HCT116 (cell line): ENCODE measurements at regions not wholly inside any gene's neighbourhood (a gene's known extent, or its start where the extent isn't known, plus 50 kb on each side); places are given as distances from the start of the nearest gene placed in this dataset.

Experiments used
- ATAC-seq: fragments of 200-7000 bp; cut with Tn5 transposase; 2 replicates; pipeline ENCODE4 v1.9.1; 2020; ENCODE audit warnings: mild to moderate bottlenecking, moderate library complexity
- BruUV-seq: library from RNA; stranded (reverse); fragments of 400-500 nt; replicated peaks from 2 replicates; lab custom pipeline; 2021; lab: Mats Ljungman, UMichigan
- CTCF ChIA-PET: fragments of 300-600 bp; sonication (Branson Sonifier 250); formaldehyde crosslinking; loops from one replicate; lab custom pipeline; 2021; ENCODE audit warnings: antibody characterized with exemption; lab: Charles Lee
- POLR2A ChIA-PET: fragments of 300-600, 350-600 bp; sonication (Branson Sonifier 250); formaldehyde crosslinking; loops from one replicate; lab custom pipeline; 2021; ENCODE audit warnings: antibody characterized with exemption; lab: Charles Lee
- RAD21 ChIA-PET, 2 experiments: fragments of 300-600 bp; sonication (Branson Sonifier 250); formaldehyde crosslinking; loops; one replicate each; lab custom pipeline; 2023; ENCODE audit warnings: low total read pairs in 2 of 2; ENCODE audit not compliant: uncharacterized antibody in 2 of 2, unreplicated experiment in 2 of 2, low non-redundant PET in 1 of 2; lab: Charles Lee
- DNase-seq: peaks from one replicate; pipeline ENCODE4 v3.0.0-alpha.2; 2010; ENCODE audit warnings: low read depth, low spot score
- H2AFZ ChIP-seq: fragments of 200-600 bp; shearing (Covaris generic), sonication (generic); 2 replicates; pipeline ENCODE4 v1.6.1; 2017; ENCODE audit warnings: low read depth, mixed run types, mixed read lengths, antibody characterized with exemption, low read length; ENCODE audit not compliant: poor library complexity, severe bottlenecking
- H3K27ac ChIP-seq: 2 replicates; pipeline ENCODE4 v1.5.1; 2012; ENCODE audit warnings: low read depth, low read length
- H3K27me3 ChIP-seq: fragments of 200-600 bp; sonication (generic); 2 replicates; pipeline ENCODE4 v1.6.1; 2016; ENCODE audit warnings: mixed run types, low read length, mixed read lengths; ENCODE audit not compliant: insufficient read depth
- H3K36me3 ChIP-seq, 2 experiments: fragments of 200-500 bp in 1 of 2; fragments of 200-600 bp in 1 of 2; sonication (Bioruptor generic) in 1 of 2; sonication (generic) in 1 of 2; 2 replicates each; pipeline versions ENCODE4 v1.5.1 to v1.6.1; 2014 to 2016; ENCODE audit warnings: low read length in 2 of 2, inconsistent platforms in 1 of 2, mixed read lengths in 1 of 2, mixed run types in 1 of 2; ENCODE audit not compliant: insufficient read depth in 2 of 2, control insufficient read depth in 1 of 2
- H3K4me1 ChIP-seq, 2 experiments: fragments of 200-600 bp in 1 of 2; sonication (generic) in 1 of 2; 2 replicates each; pipeline versions ENCODE4 v1.5.1 to v1.6.1; 2012 to 2017; ENCODE audit warnings: low read length in 2 of 2, inconsistent platforms in 1 of 2, mild to moderate bottlenecking in 1 of 2, mixed read lengths in 1 of 2, mixed run types in 1 of 2, moderate library complexity in 1 of 2; ENCODE audit not compliant: insufficient read depth in 2 of 2, control insufficient read depth in 1 of 2
- H3K4me2 ChIP-seq: fragments of 200-600 bp; sonication (generic); 2 replicates; pipeline ENCODE4 v1.6.1; 2017; ENCODE audit warnings: mixed run types, low read length, mixed read lengths
- H3K4me3 ChIP-seq, 2 experiments: fragments of 200-600 bp in 1 of 2; sonication (generic) in 1 of 2; replicated peaks in 1 of 2; 2 replicates each; pipeline ENCODE4 v1.5.1; 2011 to 2016; ENCODE audit warnings: low read length in 2 of 2, control low read depth in 1 of 2, low read depth in 1 of 2, mild to moderate bottlenecking in 1 of 2, mixed read lengths in 1 of 2, mixed run types in 1 of 2
- H3K79me2 ChIP-seq: fragments of 200-600 bp; sonication (generic); 2 replicates; pipeline ENCODE4 v1.6.1; 2017; ENCODE audit warnings: mild to moderate bottlenecking, mixed run types, low read length, moderate library complexity, mixed read lengths; ENCODE audit not compliant: insufficient read depth
- H3K9ac ChIP-seq: fragments of 200-600 bp; sonication (generic); 2 replicates; pipeline ENCODE4 v1.6.1; 2016; ENCODE audit warnings: low read length, mixed read lengths
- H3K9me2 ChIP-seq: fragments of 200-600 bp; sonication (generic), shearing (Covaris generic); 2 replicates; pipeline ENCODE4 v1.6.1; 2017; ENCODE audit warnings: mixed run types, mild to moderate bottlenecking, moderate library complexity; ENCODE audit not compliant: insufficient read depth
- H3K9me3 ChIP-seq, 2 experiments: fragments of 200-500 bp in 1 of 2; fragments of 200-600 bp in 1 of 2; sonication (Bioruptor generic) in 1 of 2; sonication (generic) in 1 of 2; 2 replicates each; pipeline ENCODE4 v1.6.1; 2014 to 2017; ENCODE audit warnings: low read length in 2 of 2, mixed read lengths in 2 of 2, inconsistent platforms in 1 of 2, low read depth in 1 of 2, mild to moderate bottlenecking in 1 of 2, mixed run types in 1 of 2, moderate library complexity in 1 of 2; ENCODE audit not compliant: control insufficient read depth in 1 of 2, insufficient read depth in 1 of 2
- H4K20me1 ChIP-seq: fragments of 200-600 bp; sonication (generic), shearing (Covaris generic); 2 replicates; pipeline ENCODE4 v1.6.1; 2017; ENCODE audit warnings: mixed run types, mild to moderate bottlenecking, moderate library complexity; ENCODE audit not compliant: insufficient read depth
- CBX3 ChIP-seq: IDR thresholded peaks from 2 replicates; pipeline ENCODE4 v1.6.1; 2012; ENCODE audit warnings: low read depth
- CEBPB ChIP-seq: IDR thresholded peaks from 2 replicates; pipeline ENCODE4 v1.6.1; 2012; ENCODE audit warnings: low read depth
- ELF1 ChIP-seq: IDR thresholded peaks from 2 replicates; pipeline ENCODE4 v1.6.1; 2012; ENCODE audit warnings: low read depth, borderline replicate concordance
- EZH2phosphoT487 ChIP-seq: fragments of 200-600 bp; IDR thresholded peaks from 2 replicates; pipeline ENCODE4 v1.6.1; 2018; ENCODE audit warnings: antibody characterized with exemption, borderline replicate concordance
- FOSL1 ChIP-seq: IDR thresholded peaks from 2 replicates; pipeline ENCODE4 v1.6.1; 2012; ENCODE audit warnings: low read depth
- POLR2A ChIP-seq: IDR thresholded peaks from 2 replicates; pipeline ENCODE4 v1.7.0; 2011; ENCODE audit warnings: borderline replicate concordance; ENCODE audit not compliant: insufficient read depth, insufficient read length; ENCODE audit errors: extremely low read depth
- POLR2AphosphoS5 ChIP-seq: IDR thresholded peaks from 2 replicates; pipeline ENCODE4 v1.6.1; 2011; ENCODE audit warnings: mild to moderate bottlenecking, low read depth, low read length, moderate library complexity
- RAD21 ChIP-seq: IDR thresholded peaks from 2 replicates; pipeline ENCODE4 v1.6.1; 2012; ENCODE audit warnings: low read depth, mild to moderate bottlenecking
- SP1 ChIP-seq: IDR thresholded peaks from 2 replicates; pipeline ENCODE4 v1.6.1; 2012; ENCODE audit warnings: low read depth
- SRF ChIP-seq: IDR thresholded peaks from 2 replicates; pipeline ENCODE4 v1.6.1; 2012; ENCODE audit warnings: low read depth
- TCF7L2 ChIP-seq: IDR thresholded peaks from 2 replicates; pipeline ENCODE4 v1.7.0; 2011; ENCODE audit warnings: borderline replicate concordance, inconsistent platforms; ENCODE audit not compliant: insufficient read depth, insufficient read length; ENCODE audit errors: extremely low read depth
- ZFX ChIP-seq: fragments of 450-650 bp; IDR thresholded peaks from 2 replicates; pipeline ENCODE4 v1.6.1; 2017
- intact Hi-C: fragments of 100-400 bp; cut with micrococcal nuclease; formaldehyde crosslinking; loops from 2 replicates; pipeline ENCODE4 v1.10.0; 2022
- TF ChIP-seq, protein P1 (sequence below): IDR thresholded peaks from 2 replicates; pipeline ENCODE4 v1.6.1; 2011; ENCODE audit warnings: mild to moderate bottlenecking, low read length, moderate library complexity; ENCODE audit not compliant: insufficient replicate concordance; ENCODE audit errors: extremely low read depth
- TF ChIP-seq, protein P2 (sequence below): IDR thresholded peaks from 2 replicates; pipeline ENCODE4 v1.6.1; 2012
- TF ChIP-seq, protein P3 (sequence below): IDR thresholded peaks from 2 replicates; pipeline ENCODE4 v1.6.1; 2012; ENCODE audit warnings: low read depth
- TF ChIP-seq, protein P4 (sequence below), 3 experiments: fragments of 200-600 bp in 1 of 3; sonication (generic) in 1 of 3; IDR thresholded peaks in 2 of 3; conservative IDR thresholded peaks in 1 of 3; 2 replicates each; pipeline ENCODE4 v1.5.1; 2012 to 2017; ENCODE audit warnings: low read depth in 2 of 3, low read length in 2 of 3, antibody characterized with exemption in 1 of 3, borderline replicate concordance in 1 of 3, control low read depth in 1 of 3, mild to moderate bottlenecking in 1 of 3, mixed read lengths in 1 of 3, mixed run types in 1 of 3, moderate library complexity in 1 of 3; ENCODE audit not compliant: insufficient read depth in 1 of 3
- TF ChIP-seq, protein P5 (sequence below): IDR thresholded peaks from 2 replicates; pipeline ENCODE4 v1.6.1; 2012

DNA sequence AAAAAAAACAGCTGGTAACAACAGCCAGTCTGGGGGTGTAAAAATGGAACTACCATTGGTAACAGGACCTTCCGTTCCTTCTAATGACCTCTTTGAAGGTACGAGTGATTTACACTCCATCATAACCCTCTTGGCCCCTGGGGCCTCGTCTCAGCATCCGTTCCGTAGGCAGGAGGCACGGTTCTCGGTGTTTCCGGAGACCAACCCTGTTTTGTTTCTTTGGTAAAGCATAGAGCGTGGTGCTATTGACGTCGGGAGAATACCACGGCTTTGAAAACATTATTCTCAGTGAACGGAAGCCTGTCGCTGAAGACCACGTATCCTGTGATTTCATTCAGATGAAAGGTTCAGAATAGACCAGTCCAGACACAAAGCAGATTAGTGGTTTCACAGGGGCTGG is 198.9 kb downstream of the ASMT start:
- no peaks in the 10 kb centered on the region for H4K20me1 ChIP-seq
- ChIA-PET POLR2A (no interaction called here), RAD21 (no interaction called here), CTCF (no interaction called here)
- H3K9me2 ChIP-seq, result no peaks in the 10 kb centered on the region
- no peak overlapping the region for H3K4me2 ChIP-seq
- no peaks in the 10 kb centered on the region for H3K79me2 ChIP-seq
- no peaks in the 10 kb centered on the region for H3K9me3 ChIP-seq
- no peak overlapping the region for H3K4me3 ChIP-seq
- DNase-seq (no peak), ATAC-seq (no peak)
- H3K36me3 ChIP-seq, result no peaks in the 10 kb centered on the region
- intact Hi-C loops, result no loop called here
- TF ChIP-seq, protein P1, sequence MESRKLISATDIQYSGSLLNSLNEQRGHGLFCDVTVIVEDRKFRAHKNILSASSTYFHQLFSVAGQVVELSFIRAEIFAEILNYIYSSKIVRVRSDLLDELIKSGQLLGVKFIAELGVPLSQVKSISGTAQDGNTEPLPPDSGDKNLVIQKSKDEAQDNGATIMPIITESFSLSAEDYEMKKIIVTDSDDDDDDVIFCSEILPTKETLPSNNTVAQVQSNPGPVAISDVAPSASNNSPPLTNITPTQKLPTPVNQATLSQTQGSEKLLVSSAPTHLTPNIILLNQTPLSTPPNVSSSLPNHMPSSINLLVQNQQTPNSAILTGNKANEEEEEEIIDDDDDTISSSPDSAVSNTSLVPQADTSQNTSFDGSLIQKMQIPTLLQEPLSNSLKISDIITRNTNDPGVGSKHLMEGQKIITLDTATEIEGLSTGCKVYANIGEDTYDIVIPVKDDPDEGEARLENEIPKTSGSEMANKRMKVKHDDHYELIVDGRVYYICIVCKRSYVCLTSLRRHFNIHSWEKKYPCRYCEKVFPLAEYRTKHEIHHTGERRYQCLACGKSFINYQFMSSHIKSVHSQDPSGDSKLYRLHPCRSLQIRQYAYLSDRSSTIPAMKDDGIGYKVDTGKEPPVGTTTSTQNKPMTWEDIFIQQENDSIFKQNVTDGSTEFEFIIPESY, result no peak
- TF ChIP-seq RAD21 (no peak), CBX3 (no peak), ELF1 (no peak), SP1 (no peak), POLR2AphosphoS5 (no peak), TCF7L2 (no peak), FOSL1 (no peak), CEBPB (no peak), SRF (no peak), ZFX (no peak), POLR2A (no peak), EZH2phosphoT487 (no peak)
- TF ChIP-seq, protein P2, sequence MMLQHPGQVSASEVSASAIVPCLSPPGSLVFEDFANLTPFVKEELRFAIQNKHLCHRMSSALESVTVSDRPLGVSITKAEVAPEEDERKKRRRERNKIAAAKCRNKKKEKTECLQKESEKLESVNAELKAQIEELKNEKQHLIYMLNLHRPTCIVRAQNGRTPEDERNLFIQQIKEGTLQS, result no peak
- TF ChIP-seq, protein P3, sequence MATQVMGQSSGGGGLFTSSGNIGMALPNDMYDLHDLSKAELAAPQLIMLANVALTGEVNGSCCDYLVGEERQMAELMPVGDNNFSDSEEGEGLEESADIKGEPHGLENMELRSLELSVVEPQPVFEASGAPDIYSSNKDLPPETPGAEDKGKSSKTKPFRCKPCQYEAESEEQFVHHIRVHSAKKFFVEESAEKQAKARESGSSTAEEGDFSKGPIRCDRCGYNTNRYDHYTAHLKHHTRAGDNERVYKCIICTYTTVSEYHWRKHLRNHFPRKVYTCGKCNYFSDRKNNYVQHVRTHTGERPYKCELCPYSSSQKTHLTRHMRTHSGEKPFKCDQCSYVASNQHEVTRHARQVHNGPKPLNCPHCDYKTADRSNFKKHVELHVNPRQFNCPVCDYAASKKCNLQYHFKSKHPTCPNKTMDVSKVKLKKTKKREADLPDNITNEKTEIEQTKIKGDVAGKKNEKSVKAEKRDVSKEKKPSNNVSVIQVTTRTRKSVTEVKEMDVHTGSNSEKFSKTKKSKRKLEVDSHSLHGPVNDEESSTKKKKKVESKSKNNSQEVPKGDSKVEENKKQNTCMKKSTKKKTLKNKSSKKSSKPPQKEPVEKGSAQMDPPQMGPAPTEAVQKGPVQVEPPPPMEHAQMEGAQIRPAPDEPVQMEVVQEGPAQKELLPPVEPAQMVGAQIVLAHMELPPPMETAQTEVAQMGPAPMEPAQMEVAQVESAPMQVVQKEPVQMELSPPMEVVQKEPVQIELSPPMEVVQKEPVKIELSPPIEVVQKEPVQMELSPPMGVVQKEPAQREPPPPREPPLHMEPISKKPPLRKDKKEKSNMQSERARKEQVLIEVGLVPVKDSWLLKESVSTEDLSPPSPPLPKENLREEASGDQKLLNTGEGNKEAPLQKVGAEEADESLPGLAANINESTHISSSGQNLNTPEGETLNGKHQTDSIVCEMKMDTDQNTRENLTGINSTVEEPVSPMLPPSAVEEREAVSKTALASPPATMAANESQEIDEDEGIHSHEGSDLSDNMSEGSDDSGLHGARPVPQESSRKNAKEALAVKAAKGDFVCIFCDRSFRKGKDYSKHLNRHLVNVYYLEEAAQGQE, result no peak
- TF ChIP-seq, protein P4, sequence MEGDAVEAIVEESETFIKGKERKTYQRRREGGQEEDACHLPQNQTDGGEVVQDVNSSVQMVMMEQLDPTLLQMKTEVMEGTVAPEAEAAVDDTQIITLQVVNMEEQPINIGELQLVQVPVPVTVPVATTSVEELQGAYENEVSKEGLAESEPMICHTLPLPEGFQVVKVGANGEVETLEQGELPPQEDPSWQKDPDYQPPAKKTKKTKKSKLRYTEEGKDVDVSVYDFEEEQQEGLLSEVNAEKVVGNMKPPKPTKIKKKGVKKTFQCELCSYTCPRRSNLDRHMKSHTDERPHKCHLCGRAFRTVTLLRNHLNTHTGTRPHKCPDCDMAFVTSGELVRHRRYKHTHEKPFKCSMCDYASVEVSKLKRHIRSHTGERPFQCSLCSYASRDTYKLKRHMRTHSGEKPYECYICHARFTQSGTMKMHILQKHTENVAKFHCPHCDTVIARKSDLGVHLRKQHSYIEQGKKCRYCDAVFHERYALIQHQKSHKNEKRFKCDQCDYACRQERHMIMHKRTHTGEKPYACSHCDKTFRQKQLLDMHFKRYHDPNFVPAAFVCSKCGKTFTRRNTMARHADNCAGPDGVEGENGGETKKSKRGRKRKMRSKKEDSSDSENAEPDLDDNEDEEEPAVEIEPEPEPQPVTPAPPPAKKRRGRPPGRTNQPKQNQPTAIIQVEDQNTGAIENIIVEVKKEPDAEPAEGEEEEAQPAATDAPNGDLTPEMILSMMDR (IDR thresholded peaks at IDR 0.05 in 2 of 3, conservative IDR thresholded peaks at IDR 0.05 in 1 of 3; ENCODE audit: borderline replicate concordance in 1 of 3, insufficient read depth in 1 of 3, low read depth in 2 of 3, low read length in 2 of 3), result no peak
- TF ChIP-seq, protein P5, sequence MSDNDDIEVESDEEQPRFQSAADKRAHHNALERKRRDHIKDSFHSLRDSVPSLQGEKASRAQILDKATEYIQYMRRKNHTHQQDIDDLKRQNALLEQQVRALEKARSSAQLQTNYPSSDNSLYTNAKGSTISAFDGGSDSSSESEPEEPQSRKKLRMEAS, result no peak
- no TSS peak for BruUV-seq
- H2AFZ ChIP-seq, result no peak overlapping the region
- H3K27me3 ChIP-seq, result no peaks in the 10 kb centered on the region
- no peak overlapping the region for H3K9ac ChIP-seq
- no peak overlapping the region for H3K27ac ChIP-seq
- H3K4me1 ChIP-seq, result peaks cover 4 to 6% of the 10 kb centered on the region in 2 experiments; a peak in 2 of 4 replicates
